Lung (tissue), 11 donors: ENCODE measurements at regions not wholly inside any gene's neighbourhood (a gene's known extent, or its start where the extent isn't known, plus 50 kb on each side); places are given as distances from the start of the nearest gene placed in this dataset.

ENCODE experiments used
- ATAC-seq: fragments of 200-7000 bp; cut with Tn5 transposase; one replicate; pipeline ENCODE4 v1.9.1; 2020; ENCODE audit warnings: moderate number of reproducible peaks; ENCODE audit not compliant: insufficient read depth, low FRiP score
- DNase-seq, 3 donors: peaks; one replicate each; pipeline ENCODE4 v3.0.0-alpha.2; 2013 to 2017
- H3K27ac ChIP-seq, 2 donors: one replicate each; pipeline ENCODE4 v1.5.1; 2013; ENCODE audit warnings: mild to moderate bottlenecking in 2 of 2, moderate library complexity in 2 of 2, control low read depth in 1 of 2, inconsistent platforms in 1 of 2, low read depth in 1 of 2, low read length in 1 of 2
- H3K27me3 ChIP-seq, 3 donors: one replicate each; pipeline ENCODE4 v1.5.1; 2013; ENCODE audit warnings: low read length in 2 of 3; ENCODE audit not compliant: control insufficient read depth in 3 of 3, insufficient read depth in 3 of 3
- H3K36me3 ChIP-seq, 4 donors: one replicate each; pipeline ENCODE4 v1.5.1; 2013; ENCODE audit warnings: low read length in 4 of 4, mild to moderate bottlenecking in 1 of 4, moderate library complexity in 1 of 4; ENCODE audit not compliant: control insufficient read depth in 4 of 4, insufficient read depth in 4 of 4
- H3K4me1 ChIP-seq, 5 donors: one replicate each; pipeline ENCODE4 v1.5.1; 2013; ENCODE audit warnings: low read length in 5 of 5, mild to moderate bottlenecking in 2 of 5, moderate library complexity in 1 of 5; ENCODE audit not compliant: control insufficient read depth in 5 of 5, insufficient read depth in 5 of 5
- H3K4me3 ChIP-seq: one replicate; pipeline ENCODE4 v1.5.1; 2013; ENCODE audit warnings: mild to moderate bottlenecking, control low read depth, moderate library complexity
- H3K9ac ChIP-seq, 2 donors: one replicate each; pipeline ENCODE4 v1.5.1; 2013; ENCODE audit warnings: low read length in 2 of 2, control low read depth in 1 of 2; ENCODE audit not compliant: insufficient read depth in 1 of 2
- H3K9me3 ChIP-seq, 4 donors: one replicate each; pipeline ENCODE4 v1.5.1; 2013; ENCODE audit warnings: low read length in 3 of 4, mild to moderate bottlenecking in 1 of 4, moderate library complexity in 1 of 4; ENCODE audit not compliant: control insufficient read depth in 4 of 4, insufficient read depth in 3 of 4
- CTCF ChIP-seq: IDR thresholded peaks from 2 replicates; pipeline ENCODE4 v1.5.1; 2012; ENCODE audit warnings: mild to moderate bottlenecking; ENCODE audit errors: control extremely low read depth, extremely low read depth
- WGBS, 2 donors: extraction: QIAGEN DNeasy Blood & Tissue Kit; methylation state at CpG; one replicate each; pipeline ENCODE4 v1.1.7; 2013; 5-methylcytosine and 5-hydroxymethylcytosine counted together
- donor health status: control.
- donor health status: control.
- donor health status: Bipolar disorder and iron deficiency.
- donor health status: healthy.
- donor health status: DM: yes; HTN: yes; CAD: no.

GRCh38 chr6:168163096-168163731, 84.2 kb upstream of the FRMD1 start:
- Histone ChIP-seq H3K36me3 (no peaks in the 10 kb centered on the region), H3K27me3 (no peaks in the 10 kb centered on the region), H3K27ac (no peak overlapping the region), H3K9ac (no peak overlapping the region), H3K9me3 (no peaks in the 10 kb centered on the region), H3K4me1 (peaks cover 0 to 20% (median 10%) of the 10 kb centered on the region in 5 donors), H3K4me3 (no peak overlapping the region)
- no peak for TF ChIP-seq CTCF
- peak; percentile 54 to 82 (median 58) for DNase-seq
- 67 to 76% methylated on average over 14 of the region's 14 CpGs for WGBS, 2 donors
- ATAC-seq, result no peak

GRCh38 chr6:168162366-168162765, 83.4 kb upstream of the FRMD1 start:
- Histone ChIP-seq H3K27me3 (no peaks in the 10 kb centered on the region), H3K4me1 (peaks cover 0 to 29% (median 13%) of the 10 kb centered on the region in 5 donors), H3K9me3 (no peaks in the 10 kb centered on the region), H3K9ac (no peak overlapping the region), H3K36me3 (no peaks in the 10 kb centered on the region), H3K4me3 (no peak overlapping the region), H3K27ac (no peak overlapping the region)
- TF ChIP-seq CTCF, result no peak
- 63 to 76% methylated on average over 6 of the region's 6 CpGs for WGBS, 2 donors
- ATAC-seq (no peak), DNase-seq (peak in 1 of 3 donors; percentile 22)

- H3K4me1 ChIP-seq, result peaks cover 0 to 33% (median 15%) of the 10 kb centered on the region in 5 donors
- no peak for ATAC-seq
- no peaks in the 10 kb centered on the region for H3K27me3 ChIP-seq
- TF ChIP-seq CTCF, result no peak
- WGBS, 2 donors, result 96 to 98% methylated on average over 15 to 16 of the region's 16 CpGs
- H3K9ac ChIP-seq, result no peak overlapping the region
- no peaks in the 10 kb centered on the region for H3K9me3 ChIP-seq
- H3K4me3 ChIP-seq, result no peak overlapping the region
- H3K36me3 ChIP-seq, result no peaks in the 10 kb centered on the region
- no peak overlapping the region for H3K27ac ChIP-seq
- no peak for DNase-seq
Measured at GRCh38 chr6:168161371-168161750, 82.3 kb upstream of the FRMD1 start.
